ENCODE measurements at regions not wholly inside any gene's neighbourhood (a gene's known extent, or its start where the extent isn't known, plus 50 kb on each side); places are given as distances from the start of the nearest gene placed in this dataset.
"Not testable (repeated sequence)": the region's sequence is repeated elsewhere in the genome, so short reads cannot be mapped to it uniquely, and the experiment has no call there.

- H3K27ac ChIP-seq, H3K36me3 ChIP-seq, H3K27me3 ChIP-seq, H3K4me1 ChIP-seq, H3K9ac ChIP-seq, H3K4me3 ChIP-seq, H3K9me3 ChIP-seq, H3K4me2 ChIP-seq, H4K20me1 ChIP-seq: not testable (repeated sequence)
Measured at GRCh38 chr21:6506167-6506894, 4015.1 kb upstream of the TPTE start.

- not testable (repeated sequence) for H3K36me3 ChIP-seq, H4K20me1 ChIP-seq, H3K27me3 ChIP-seq, H3K4me2 ChIP-seq, H3K9ac ChIP-seq, H3K4me3 ChIP-seq, H3K27ac ChIP-seq, H3K9me3 ChIP-seq, H3K4me1 ChIP-seq
Measured at GRCh38 chr21:6507632-6508031, 4013.8 kb upstream of the TPTE start.

DNA sequence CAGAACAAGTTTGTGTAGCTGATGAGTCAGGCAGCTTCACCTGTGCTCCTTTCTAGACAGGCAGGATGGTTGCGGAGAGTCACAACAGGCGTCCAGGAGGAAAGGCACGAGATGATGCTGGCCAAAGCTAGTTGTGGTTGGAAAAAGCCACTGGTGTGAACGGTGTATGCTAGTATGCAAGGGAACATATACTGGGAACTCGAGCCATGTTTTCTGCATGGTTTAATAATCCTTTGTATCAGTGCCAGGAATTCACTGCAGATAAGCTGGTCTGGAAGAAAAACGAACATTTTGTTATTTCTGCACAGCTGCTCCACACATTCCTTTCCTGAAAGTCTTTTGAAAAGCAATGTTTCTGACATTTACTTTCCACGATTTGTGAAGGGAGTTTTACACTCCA lies 3999.6 kb upstream of the TPTE start:
- not testable (repeated sequence) for H3K9ac ChIP-seq, H3K27me3 ChIP-seq, H3K27ac ChIP-seq, H3K4me3 ChIP-seq, H3K4me2 ChIP-seq, H3K9me3 ChIP-seq, H3K36me3 ChIP-seq, H3K4me1 ChIP-seq, H4K20me1 ChIP-seq

DNA sequence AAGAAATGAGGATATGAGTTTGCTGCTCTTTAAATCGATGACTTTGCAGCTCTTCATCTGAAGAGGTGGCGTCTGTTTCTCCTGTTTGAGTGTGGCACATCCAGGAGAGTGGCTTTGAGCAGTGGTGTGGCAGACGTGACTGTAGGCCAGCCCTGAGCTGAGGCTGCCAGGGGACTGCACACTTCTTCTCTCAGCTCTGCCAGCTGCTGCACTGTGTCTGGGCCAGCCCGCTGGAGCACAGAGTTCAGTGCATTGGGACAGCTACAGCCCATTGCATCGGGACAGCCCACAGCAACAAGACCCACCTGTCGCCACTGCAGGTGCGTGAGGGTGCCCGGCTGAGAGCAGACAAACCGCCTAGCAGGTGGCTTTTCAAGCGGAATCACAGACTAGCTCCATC lies 3995.2 kb upstream of the TPTE start:
- H3K27me3 ChIP-seq, H3K27ac ChIP-seq, H3K4me3 ChIP-seq, H3K4me1 ChIP-seq, H3K9me3 ChIP-seq, H3K4me2 ChIP-seq, H4K20me1 ChIP-seq, H3K36me3 ChIP-seq, H3K9ac ChIP-seq: not testable (repeated sequence)

DNA sequence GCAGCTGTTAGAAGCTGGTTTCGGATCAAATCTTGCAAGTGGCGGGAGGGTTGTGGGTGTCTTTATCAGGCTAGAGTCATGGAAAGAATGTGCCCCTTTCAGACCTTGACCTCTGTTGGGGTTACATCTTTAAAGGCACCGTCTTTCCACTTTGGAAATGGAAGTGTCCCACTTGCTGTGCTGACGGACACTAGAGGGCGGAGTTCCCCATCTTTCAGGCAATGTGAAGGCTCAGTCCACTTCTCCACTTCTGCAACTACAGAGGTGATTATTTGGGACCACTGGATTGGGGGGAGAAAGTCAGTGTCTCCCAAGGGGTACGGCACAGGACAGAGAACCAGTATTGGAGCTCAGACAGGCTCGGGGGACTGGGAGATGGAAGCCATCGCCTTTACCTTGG lies 3990.7 kb upstream of the TPTE start:
- not testable (repeated sequence) for H3K27ac ChIP-seq, H3K4me1 ChIP-seq, H3K4me2 ChIP-seq, H3K4me3 ChIP-seq, H3K36me3 ChIP-seq, H3K27me3 ChIP-seq, H4K20me1 ChIP-seq, H3K9ac ChIP-seq, H3K9me3 ChIP-seq

- not testable (repeated sequence) for H3K27ac ChIP-seq, H3K4me2 ChIP-seq, H3K9me3 ChIP-seq, H3K9ac ChIP-seq, H4K20me1 ChIP-seq, H3K27me3 ChIP-seq, H3K36me3 ChIP-seq, H3K4me1 ChIP-seq, H3K4me3 ChIP-seq
Measured at GRCh38 chr21:6533261-6533660, 3988.1 kb upstream of the TPTE start.

GRCh38 chr21:6538320-6538719 lies 3983.1 kb upstream of the TPTE start:
- not testable (repeated sequence) for H3K9me3 ChIP-seq, H3K27ac ChIP-seq, H3K36me3 ChIP-seq, H3K4me2 ChIP-seq, H3K4me1 ChIP-seq, H3K27me3 ChIP-seq, H3K9ac ChIP-seq, H4K20me1 ChIP-seq, H3K4me3 ChIP-seq

- H3K9me3 ChIP-seq, H3K4me2 ChIP-seq, H4K20me1 ChIP-seq, H3K9ac ChIP-seq, H3K36me3 ChIP-seq, H3K27me3 ChIP-seq, H3K4me1 ChIP-seq, H3K4me3 ChIP-seq, H3K27ac ChIP-seq: not testable (repeated sequence)
Measured at GRCh38 chr21:6539688-6540087, 3981.7 kb upstream of the TPTE start.

DNA sequence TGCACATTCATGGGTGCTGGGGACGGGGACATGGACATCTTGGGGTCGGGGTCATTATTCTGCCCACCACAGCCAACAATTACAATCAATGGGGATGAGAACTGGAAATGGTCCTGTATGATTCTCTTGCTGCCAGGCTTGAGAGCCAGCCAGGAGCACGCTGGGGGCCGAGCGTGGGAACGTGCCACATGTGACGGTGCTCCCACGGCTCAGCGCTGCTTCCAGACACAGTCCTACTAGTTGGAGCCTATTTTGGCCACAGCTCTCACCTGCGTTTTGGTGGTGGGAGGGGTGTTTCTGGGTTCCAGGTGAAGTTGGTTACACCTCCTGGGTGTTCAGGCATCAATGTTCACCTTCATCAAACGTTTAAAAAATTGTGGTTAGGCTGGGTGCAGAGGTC lies 3980.3 kb upstream of the TPTE start:
- H3K9me3 ChIP-seq, H3K4me1 ChIP-seq, H3K4me2 ChIP-seq, H3K4me3 ChIP-seq, H3K36me3 ChIP-seq, H3K27me3 ChIP-seq, H4K20me1 ChIP-seq, H3K9ac ChIP-seq, H3K27ac ChIP-seq: not testable (repeated sequence)

GRCh38 chr21:6545288-6545687 lies 3976.1 kb upstream of the TPTE start:
- H3K36me3 ChIP-seq, H4K20me1 ChIP-seq, H3K4me1 ChIP-seq, H3K9me3 ChIP-seq, H3K4me2 ChIP-seq, H3K4me3 ChIP-seq, H3K9ac ChIP-seq, H3K27me3 ChIP-seq, H3K27ac ChIP-seq: not testable (repeated sequence)

- H3K27ac ChIP-seq, H3K27me3 ChIP-seq, H4K20me1 ChIP-seq, H3K9ac ChIP-seq, H3K36me3 ChIP-seq, H3K9me3 ChIP-seq, H3K4me2 ChIP-seq, H3K4me1 ChIP-seq, H3K4me3 ChIP-seq: not testable (repeated sequence)
Measured at GRCh38 chr21:6551045-6551444, 3970.3 kb upstream of the TPTE start.

GRCh38 chr21:6553505-6554376 lies 3967.6 kb upstream of the TPTE start:
- H4K20me1 ChIP-seq, H3K4me1 ChIP-seq, H3K4me3 ChIP-seq, H3K9me3 ChIP-seq, H3K36me3 ChIP-seq, H3K9ac ChIP-seq, H3K27ac ChIP-seq, H3K27me3 ChIP-seq, H3K4me2 ChIP-seq: not testable (repeated sequence)

DNA sequence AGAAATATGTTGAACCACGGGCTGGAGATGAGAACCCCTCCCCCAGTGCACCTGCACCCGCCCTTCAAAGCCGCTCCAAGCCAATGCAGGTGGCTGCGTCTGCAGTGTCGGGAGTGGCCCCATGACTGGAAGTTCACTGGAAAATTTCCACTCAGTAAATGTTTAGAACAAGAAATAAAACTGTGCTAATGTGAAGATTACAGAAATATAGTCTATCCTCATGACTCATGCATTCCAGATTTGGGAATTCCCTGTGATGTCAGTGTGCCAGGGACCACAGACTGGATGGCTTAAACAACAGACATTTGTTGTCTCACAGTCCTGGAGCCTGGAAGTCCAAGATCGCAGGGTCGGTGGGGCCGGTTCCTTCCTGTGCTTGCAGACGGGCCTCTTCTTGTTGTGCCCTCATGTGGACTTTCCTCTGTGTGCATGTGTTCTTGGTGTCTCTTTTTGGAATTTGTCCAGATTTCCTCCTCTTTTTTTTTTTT lies 3967.0 kb upstream of the TPTE start:
- H3K36me3 ChIP-seq, H3K9ac ChIP-seq, H3K9me3 ChIP-seq, H3K27me3 ChIP-seq, H3K27ac ChIP-seq, H3K4me2 ChIP-seq, H4K20me1 ChIP-seq, H3K4me1 ChIP-seq, H3K4me3 ChIP-seq: not testable (repeated sequence)

- H3K9ac ChIP-seq, H4K20me1 ChIP-seq, H3K27me3 ChIP-seq, H3K9me3 ChIP-seq, H3K4me2 ChIP-seq, H3K36me3 ChIP-seq, H3K4me3 ChIP-seq, H3K4me1 ChIP-seq, H3K27ac ChIP-seq: not testable (repeated sequence)
Measured at GRCh38 chr21:6556516-6556915, 3964.9 kb upstream of the TPTE start.

- not testable (repeated sequence) for H3K9me3 ChIP-seq, H4K20me1 ChIP-seq, H3K27ac ChIP-seq, H3K27me3 ChIP-seq, H3K4me1 ChIP-seq, H3K4me3 ChIP-seq, H3K9ac ChIP-seq, H3K36me3 ChIP-seq, H3K4me2 ChIP-seq
Measured at GRCh38 chr21:6557415-6557814, 3964.0 kb upstream of the TPTE start.
